ENCODE measurements at regions not wholly inside any gene's neighbourhood (a gene's known extent, or its start where the extent isn't known, plus 50 kb on each side); places are given as distances from the start of the nearest gene placed in this dataset.

GRCh38 chr14:101465795-101466448 lies 95.4 kb upstream of the DIO3 start:
- no peak for DNase-seq
- no peak for TF ChIP-seq POLR2A (IDR thresholded peaks at IDR 0.05; ENCODE audit: low read length)

GRCh38 chr14:101466456-101467180 lies 94.7 kb upstream of the DIO3 start:
- no peak for DNase-seq
- no peak for TF ChIP-seq POLR2A (IDR thresholded peaks at IDR 0.05; ENCODE audit: low read length)
- TF ChIP-seq GATA1 (IDR thresholded peaks at IDR 0.05; ENCODE audit: low read depth, low read length): no peak

- DNase-seq: no peak
- TF ChIP-seq POLR2A (IDR thresholded peaks at IDR 0.05; ENCODE audit: low read length): no peak
- no peak for TF ChIP-seq GATA1 (IDR thresholded peaks at IDR 0.05; ENCODE audit: low read depth, low read length)
Observed at GRCh38 chr14:101467181-101467926, 93.9 kb upstream of the DIO3 start.

DNA sequence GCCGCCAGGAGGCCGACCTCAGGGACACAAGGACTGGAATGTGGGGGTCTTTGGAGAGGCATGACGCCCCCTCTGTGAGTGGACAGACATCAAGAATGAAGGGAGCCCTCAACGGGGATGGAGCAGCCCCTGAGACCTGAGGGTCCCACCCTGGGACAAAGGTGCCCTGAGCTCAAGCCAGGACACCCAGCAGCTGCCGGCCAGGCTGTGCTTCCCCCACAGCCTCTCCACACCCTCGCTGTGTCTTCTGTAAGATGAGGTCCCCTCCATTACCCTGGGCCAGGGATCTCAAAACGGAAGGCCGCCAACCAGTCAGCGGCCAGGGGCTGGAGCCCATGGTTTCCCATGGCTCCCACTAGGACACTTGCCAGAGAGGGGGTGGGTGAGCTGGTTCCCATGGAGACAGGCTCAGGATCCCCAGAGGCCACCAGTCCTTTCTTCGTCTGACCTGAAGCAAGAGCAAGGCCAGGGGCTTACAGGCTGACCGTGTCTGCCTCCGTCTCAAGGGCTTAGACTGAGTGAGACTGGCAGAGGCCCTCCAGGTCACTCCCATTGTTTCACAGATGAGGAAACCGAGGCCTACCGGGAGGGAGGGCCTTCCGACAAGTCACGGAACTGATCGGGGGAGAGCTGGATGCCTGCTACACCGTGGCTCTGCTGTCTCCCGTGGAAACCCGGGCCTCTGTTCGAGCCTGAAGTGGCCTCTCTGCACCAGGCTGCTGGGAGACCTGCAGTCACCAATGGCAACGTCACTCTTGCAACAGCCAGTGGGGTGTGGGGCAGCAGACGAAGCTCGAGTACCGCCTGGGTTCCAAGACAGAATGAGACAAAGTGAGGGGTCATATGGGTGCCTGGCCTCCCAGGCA lies 91.7 kb upstream of the DIO3 start:
- no peak for DNase-seq
- no peak for TF ChIP-seq GATA1 (IDR thresholded peaks at IDR 0.05; ENCODE audit: low read depth, low read length)
- no peak for TF ChIP-seq POLR2A (IDR thresholded peaks at IDR 0.05; ENCODE audit: low read length)

DNA sequence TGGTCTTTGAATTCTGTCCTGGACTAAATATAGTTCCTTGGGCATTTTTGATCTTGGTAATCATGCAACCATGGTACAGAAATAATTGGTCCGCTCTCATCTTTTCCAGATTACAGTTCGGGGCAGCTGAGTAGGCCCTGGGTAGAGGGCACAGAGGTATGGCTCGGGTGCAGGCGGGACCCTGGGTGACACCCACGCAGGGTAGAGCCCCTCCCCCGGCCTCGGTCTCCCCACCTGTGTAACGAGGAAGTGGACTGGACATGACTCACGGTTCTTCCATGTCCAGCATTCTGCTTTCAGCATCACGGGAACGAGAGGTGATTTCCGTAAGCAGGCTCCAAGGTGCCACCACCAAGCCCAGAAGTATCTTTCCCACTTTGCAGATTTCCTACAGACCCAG lies 91.0 kb upstream of the DIO3 start:
- TF ChIP-seq POLR2A (IDR thresholded peaks at IDR 0.05; ENCODE audit: low read length) (no peak), GATA1 (IDR thresholded peaks at IDR 0.05; ENCODE audit: low read depth, low read length) (no peak)
- no peak for DNase-seq

GRCh38 chr14:101471723-101472517 lies 89.4 kb upstream of the DIO3 start:
- DNase-seq: no peak
- TF ChIP-seq POLR2A (IDR thresholded peaks at IDR 0.05; ENCODE audit: low read length): no peak
- TF ChIP-seq GATA1 (IDR thresholded peaks at IDR 0.05; ENCODE audit: low read depth, low read length): no peak

GRCh38 chr14:101472518-101472849 lies 88.8 kb upstream of the DIO3 start:
- TF ChIP-seq GATA1 (IDR thresholded peaks at IDR 0.05; ENCODE audit: low read depth, low read length) (no peak), POLR2A (IDR thresholded peaks at IDR 0.05; ENCODE audit: low read length) (no peak)
- DNase-seq: no peak

- no peak for TF ChIP-seq GATA1 (IDR thresholded peaks at IDR 0.05; ENCODE audit: low read depth, low read length)
- TF ChIP-seq POLR2A (IDR thresholded peaks at IDR 0.05; ENCODE audit: low read length): no peak
- DNase-seq: no peak
Observed at GRCh38 chr14:101473045-101473729, 88.1 kb upstream of the DIO3 start.

GRCh38 chr14:101473795-101474562 lies 87.3 kb upstream of the DIO3 start:
- DNase-seq: no peak
- no peak for TF ChIP-seq GATA1 (IDR thresholded peaks at IDR 0.05; ENCODE audit: low read depth, low read length)
- TF ChIP-seq POLR2A (IDR thresholded peaks at IDR 0.05; ENCODE audit: low read length): no peak

DNA sequence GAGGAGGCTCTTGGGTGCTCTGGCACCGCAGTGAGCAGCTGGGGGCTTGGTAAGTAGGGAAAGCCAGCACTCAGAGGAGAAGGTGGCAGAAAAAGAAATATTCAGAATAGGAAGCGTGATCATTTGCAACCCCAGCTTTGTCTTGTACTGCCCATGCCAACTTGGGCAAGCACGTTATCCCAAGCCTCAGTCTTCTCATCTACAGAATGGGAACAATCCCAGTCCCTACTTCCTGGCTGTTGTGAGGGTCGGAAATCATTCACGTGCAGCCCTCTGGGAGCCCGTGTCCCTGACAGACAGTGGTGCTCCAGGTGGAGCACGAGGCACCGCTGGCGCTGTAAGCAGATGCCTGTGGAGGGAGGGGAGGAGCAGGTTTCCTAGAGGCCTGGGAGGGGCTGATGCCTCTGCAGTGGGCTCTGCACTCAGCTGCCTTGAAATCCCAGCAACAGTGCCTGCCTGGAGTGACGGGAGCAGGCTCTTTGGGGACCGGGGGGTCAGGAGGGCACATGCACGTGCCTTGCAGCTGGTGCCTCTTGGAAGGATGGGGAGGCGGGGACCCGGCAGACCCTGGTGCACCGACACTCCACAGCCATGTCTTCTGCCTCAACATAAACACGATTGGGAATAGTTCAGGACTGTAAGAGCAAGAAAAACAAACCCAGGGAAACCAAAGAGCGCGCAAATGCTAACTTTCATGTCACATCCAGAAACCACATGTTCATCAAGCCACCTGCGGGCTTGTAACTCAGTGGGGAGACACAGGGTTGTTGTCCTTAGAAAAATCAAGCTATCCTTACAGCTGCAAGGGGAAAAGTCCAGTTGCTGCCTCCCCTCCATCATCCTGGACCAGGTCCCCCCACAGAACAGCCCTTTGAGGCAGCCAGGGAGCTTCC lies 86.5 kb upstream of the DIO3 start:
- no peak for DNase-seq
- no peak for TF ChIP-seq POLR2A (IDR thresholded peaks at IDR 0.05; ENCODE audit: low read length)
- TF ChIP-seq GATA1 (IDR thresholded peaks at IDR 0.05; ENCODE audit: low read depth, low read length): no peak
